ENCODE measurements at regions not wholly inside any gene's neighbourhood (a gene's known extent, or its start where the extent isn't known, plus 50 kb on each side); places are given as distances from the start of the nearest gene placed in this dataset.

DNA sequence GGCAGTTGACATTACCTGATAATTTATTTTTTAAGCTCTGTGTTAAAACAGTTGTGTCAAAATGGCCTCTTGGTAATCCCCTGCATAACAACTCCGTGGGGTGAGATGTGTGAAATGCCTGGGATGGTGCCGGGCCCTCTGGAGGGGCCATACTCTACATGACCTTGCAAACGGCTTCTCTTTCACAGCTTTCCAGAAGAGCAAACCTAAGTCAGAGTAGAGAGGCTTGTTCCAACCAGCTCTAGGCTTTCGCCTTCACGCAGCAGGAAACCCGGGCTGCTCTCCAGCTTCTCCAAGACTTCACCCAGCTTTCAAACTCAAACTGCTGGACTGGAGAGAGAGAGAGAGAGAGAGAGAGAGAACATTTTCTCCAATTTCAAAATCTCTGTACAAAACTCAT, 120.1 kb downstream of the SNX18 start:
- TF ChIP-seq, protein P1, sequence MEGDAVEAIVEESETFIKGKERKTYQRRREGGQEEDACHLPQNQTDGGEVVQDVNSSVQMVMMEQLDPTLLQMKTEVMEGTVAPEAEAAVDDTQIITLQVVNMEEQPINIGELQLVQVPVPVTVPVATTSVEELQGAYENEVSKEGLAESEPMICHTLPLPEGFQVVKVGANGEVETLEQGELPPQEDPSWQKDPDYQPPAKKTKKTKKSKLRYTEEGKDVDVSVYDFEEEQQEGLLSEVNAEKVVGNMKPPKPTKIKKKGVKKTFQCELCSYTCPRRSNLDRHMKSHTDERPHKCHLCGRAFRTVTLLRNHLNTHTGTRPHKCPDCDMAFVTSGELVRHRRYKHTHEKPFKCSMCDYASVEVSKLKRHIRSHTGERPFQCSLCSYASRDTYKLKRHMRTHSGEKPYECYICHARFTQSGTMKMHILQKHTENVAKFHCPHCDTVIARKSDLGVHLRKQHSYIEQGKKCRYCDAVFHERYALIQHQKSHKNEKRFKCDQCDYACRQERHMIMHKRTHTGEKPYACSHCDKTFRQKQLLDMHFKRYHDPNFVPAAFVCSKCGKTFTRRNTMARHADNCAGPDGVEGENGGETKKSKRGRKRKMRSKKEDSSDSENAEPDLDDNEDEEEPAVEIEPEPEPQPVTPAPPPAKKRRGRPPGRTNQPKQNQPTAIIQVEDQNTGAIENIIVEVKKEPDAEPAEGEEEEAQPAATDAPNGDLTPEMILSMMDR (IDR thresholded peaks at IDR 0.05; ENCODE audit: low read depth, low read length) = no peak
- no peak for TF ChIP-seq EZH2phosphoT487 (IDR thresholded peaks at IDR 0.05; ENCODE audit: low read depth)

Data from OCI-LY3 (cell line).